HL-60 (cell line): ENCODE measurements at regions not wholly inside any gene's neighbourhood (a gene's known extent, or its start where the extent isn't known, plus 50 kb on each side); places are given as distances from the start of the nearest gene placed in this dataset.

Source experiments
- DNase-seq, 2 experiments: peaks; one replicate each; pipeline ENCODE4 v3.0.0-alpha.2; 2010 to 2020; ENCODE audit warnings: low read depth in 1 of 2, low spot score in 1 of 2
- H3K27ac ChIP-seq: fragments of 250-450 bp; sonication (Bioruptor Pico); replicated peaks from 2 replicates; pipeline ENCODE4 v1.5.1; 2020; ENCODE audit warnings: mild to moderate bottlenecking, moderate library complexity
- H3K27me3 ChIP-seq: fragments of 250-450 bp; sonication (Bioruptor Pico); 2 replicates; pipeline ENCODE4 v1.5.1; 2021; ENCODE audit warnings: mild to moderate bottlenecking, moderate library complexity; ENCODE audit not compliant: insufficient read depth, poor library complexity, severe bottlenecking
- H3K4me3 ChIP-seq: replicated peaks from 2 replicates; pipeline ENCODE4 v1.5.1; 2011; ENCODE audit warnings: mild to moderate bottlenecking, control low read depth, low read length; ENCODE audit not compliant: insufficient read depth
- CTCF ChIP-seq: IDR thresholded peaks from one replicate; pipeline ENCODE4 v1.5.1; 2011; ENCODE audit warnings: low read length, control low read depth, inconsistent platforms; ENCODE audit not compliant: insufficient read depth
- GABPA ChIP-seq: IDR thresholded peaks from 2 replicates; pipeline ENCODE4 v1.6.1; 2012; ENCODE audit warnings: low read depth
- POLR2AphosphoS5 ChIP-seq: IDR thresholded peaks from 2 replicates; pipeline ENCODE4 v1.6.1; 2012; ENCODE audit warnings: low read depth
- REST ChIP-seq: IDR thresholded peaks from 2 replicates; pipeline ENCODE4 v1.6.1; 2012; ENCODE audit warnings: low read depth; ENCODE audit not compliant: insufficient replicate concordance
- SPI1 ChIP-seq: IDR thresholded peaks from 2 replicates; pipeline ENCODE4 v1.6.1; 2012; ENCODE audit warnings: low read depth, mild to moderate bottlenecking, borderline replicate concordance

GRCh38 chr17:83178533-83179304, 99.3 kb downstream of the METRNL start:
- Histone ChIP-seq H3K27ac (no peak overlapping the region), H3K27me3 (no peaks in the 10 kb centered on the region), H3K4me3 (no peak overlapping the region)
- TF ChIP-seq GABPA (no peak), REST (no peak), CTCF (no peak), SPI1 (no peak), POLR2AphosphoS5 (no peak)
- no peak for DNase-seq

- Histone ChIP-seq H3K27ac (no peak overlapping the region), H3K27me3 (no peaks in the 10 kb centered on the region), H3K4me3 (no peak overlapping the region)
- no peak for DNase-seq
- TF ChIP-seq POLR2AphosphoS5: no peak
- TF ChIP-seq REST: no peak
- TF ChIP-seq CTCF: no peak
- no peak for TF ChIP-seq SPI1
- no peak for TF ChIP-seq GABPA
Measured at GRCh38 chr17:83179374-83179773, 100.0 kb downstream of the METRNL start.

DNA sequence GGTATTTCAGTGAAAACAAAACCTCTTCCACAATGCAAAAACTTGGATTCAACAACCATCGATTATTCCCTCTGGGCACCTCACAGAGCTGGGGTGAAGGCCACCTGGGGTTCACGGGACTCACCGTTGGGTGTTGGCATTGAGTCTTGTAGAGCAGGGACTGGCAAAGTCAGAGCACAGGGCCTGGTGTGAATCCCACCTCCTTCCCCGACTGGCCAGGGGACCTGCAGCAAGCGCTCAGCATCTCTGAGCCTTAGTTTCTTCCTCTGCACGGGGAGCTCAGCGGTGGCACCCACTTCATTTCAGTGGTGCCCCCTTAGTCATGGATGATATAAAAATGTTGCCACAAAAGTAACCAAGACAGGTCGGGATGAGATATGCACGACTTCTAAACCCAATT, 100.4 kb downstream of the METRNL start:
- Histone ChIP-seq H3K27me3 (no peaks in the 10 kb centered on the region), H3K4me3 (no peak overlapping the region), H3K27ac (no peak overlapping the region)
- no peak for DNase-seq
- TF ChIP-seq CTCF (no peak), SPI1 (no peak)
